ENCODE measurements at regions not wholly inside any gene's neighbourhood (a gene's known extent, or its start where the extent isn't known, plus 50 kb on each side); places are given as distances from the start of the nearest gene placed in this dataset.

DNA sequence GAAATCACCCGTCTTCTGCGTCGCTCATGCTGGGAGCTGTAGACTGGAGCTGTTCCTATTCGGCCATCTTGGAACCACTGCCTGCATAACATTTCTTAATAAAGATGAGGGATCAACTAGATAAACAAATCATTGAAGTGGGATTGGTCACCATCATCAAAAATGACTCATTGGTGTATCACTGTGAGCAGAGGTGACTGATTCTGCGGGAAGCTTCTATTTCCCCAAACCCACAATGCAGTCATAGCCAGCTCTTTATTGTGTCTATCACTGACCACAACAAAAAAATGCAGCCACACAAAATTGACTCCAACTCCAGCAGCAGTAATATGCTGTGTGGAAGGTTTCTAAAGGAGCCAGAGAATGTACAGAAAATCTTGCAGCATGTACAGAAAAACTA is 630.7 kb upstream of the HS6ST1 start:
- H3K4me1 Mint-ChIP-seq, result no peaks in the 10 kb centered on the region
- no peaks in the 10 kb centered on the region for H3K36me3 Mint-ChIP-seq
- H3K4me3 Mint-ChIP-seq, result no peak overlapping the region
- peaks cover 14% of the 10 kb centered on the region for H3K9me3 Mint-ChIP-seq
- no peak for DNase-seq (ENCODE audit: low spot score in 2 of 2)
- no peak for ATAC-seq
- H3K27ac Mint-ChIP-seq, result no peak overlapping the region

DNA sequence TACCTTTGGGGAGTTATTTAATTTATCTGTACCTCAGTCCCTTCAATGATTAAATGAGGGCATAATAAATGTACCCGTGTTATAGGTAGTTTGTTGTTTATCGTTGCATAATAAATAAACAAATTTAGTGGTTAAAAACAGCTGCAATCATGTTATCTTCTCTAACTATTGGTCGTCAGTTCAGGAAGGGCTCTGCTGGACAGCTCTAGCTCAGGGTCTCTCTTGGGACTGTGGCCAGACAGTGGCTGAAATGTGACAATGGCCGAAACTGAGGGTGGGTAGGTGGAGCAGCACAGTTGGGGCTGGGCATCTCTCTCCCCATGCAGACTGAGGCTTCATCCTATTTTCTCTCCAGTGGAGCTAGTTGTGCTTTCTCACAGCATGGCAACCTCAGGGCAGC is 632.1 kb upstream of the HS6ST1 start:
- no peak overlapping the region for H3K27ac Mint-ChIP-seq
- ATAC-seq (no peak), DNase-seq (ENCODE audit: low spot score in 2 of 2) (no peak)
- H3K4me1 Mint-ChIP-seq, result no peaks in the 10 kb centered on the region
- H3K4me3 Mint-ChIP-seq, result no peak overlapping the region
- no peaks in the 10 kb centered on the region for H3K36me3 Mint-ChIP-seq
- peaks cover 19% of the 10 kb centered on the region for H3K9me3 Mint-ChIP-seq

GRCh38 chr2:128958241-128958640 is 639.6 kb upstream of the HS6ST1 start:
- H3K9me3 Mint-ChIP-seq, result peaks cover 11% of the 10 kb centered on the region

DNA sequence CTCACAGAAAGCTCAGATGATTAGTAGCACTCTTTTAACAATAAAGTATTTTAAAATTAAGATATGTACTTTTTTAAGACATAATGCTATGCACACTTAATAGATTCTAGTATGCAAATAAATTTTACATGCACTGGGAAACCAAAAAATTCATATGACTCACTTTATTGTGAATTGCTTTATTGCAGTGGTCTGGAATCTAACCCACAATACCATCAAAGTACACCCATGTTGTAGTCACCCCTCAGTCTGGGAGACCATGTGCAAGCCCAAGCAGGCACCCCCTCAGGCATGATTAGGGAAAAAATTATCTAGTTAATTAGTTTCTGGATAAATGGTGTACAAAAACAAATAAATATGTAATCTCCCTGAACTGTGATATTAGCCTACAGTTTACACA is 649.0 kb upstream of the HS6ST1 start:
- H3K27ac Mint-ChIP-seq, result no peak overlapping the region
- H3K9me3 Mint-ChIP-seq, result peaks cover under 1% of the 10 kb centered on the region
- ATAC-seq (no peak), DNase-seq (ENCODE audit: low spot score in 2 of 2) (no peak)
- no peaks in the 10 kb centered on the region for H3K4me1 Mint-ChIP-seq
- no peak overlapping the region for H3K4me3 Mint-ChIP-seq
- H3K36me3 Mint-ChIP-seq, result no peaks in the 10 kb centered on the region

More at GRCh38 chr2:128958241-128958640, 639.6 kb upstream of the HS6ST1 start:
- H3K4me3 Mint-ChIP-seq, result no peak overlapping the region
- H3K4me1 Mint-ChIP-seq, result no peaks in the 10 kb centered on the region
- no peak for DNase-seq (ENCODE audit: low spot score in 2 of 2)
- no peaks in the 10 kb centered on the region for H3K36me3 Mint-ChIP-seq
- no peak for ATAC-seq
- no peak overlapping the region for H3K27ac Mint-ChIP-seq

- DNase-seq (ENCODE audit: low spot score in 2 of 2) (no peak), ATAC-seq (no peak)
- Mint-ChIP-seq H3K36me3 (no peaks in the 10 kb centered on the region), H3K4me1 (no peaks in the 10 kb centered on the region), H3K27ac (no peak overlapping the region), H3K9me3 (no peaks in the 10 kb centered on the region), H3K4me3 (no peak overlapping the region)
Observed at GRCh38 chr2:128969374-128969773, 650.7 kb upstream of the HS6ST1 start.

DNA sequence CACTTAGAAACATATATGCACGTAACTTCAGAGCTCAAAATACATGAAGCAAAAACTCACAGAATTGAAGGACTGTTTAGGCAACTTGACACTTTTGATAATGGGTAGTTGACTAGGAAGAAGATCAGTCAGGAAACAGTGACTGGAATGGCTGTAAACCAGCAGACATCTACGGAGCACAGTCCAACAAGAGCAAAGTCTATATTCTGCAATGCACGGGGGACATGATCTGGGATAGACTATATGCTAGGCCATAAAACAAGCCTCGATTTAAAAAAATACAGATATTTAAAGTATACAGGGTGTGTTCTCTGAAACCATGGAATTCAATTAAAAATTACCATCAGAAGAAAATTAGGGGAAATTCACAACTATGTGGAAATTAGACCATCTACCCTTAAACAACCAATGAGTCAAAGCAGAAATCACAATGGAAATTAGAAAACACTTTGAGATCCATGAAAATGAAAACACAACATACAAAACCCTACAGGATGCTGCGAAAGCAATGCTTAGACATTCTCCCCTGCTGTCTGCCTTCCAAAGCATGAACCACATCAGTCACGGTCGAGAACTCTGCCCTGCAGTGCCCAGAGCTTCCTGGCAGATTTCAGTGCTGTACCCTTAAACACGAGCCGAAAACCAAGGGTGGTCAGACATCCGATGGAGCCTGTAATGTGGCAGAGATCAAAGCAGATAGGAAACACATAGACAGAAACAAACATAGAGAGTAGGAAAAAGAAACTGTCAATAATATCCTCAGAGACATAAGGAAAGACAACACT is 651.9 kb upstream of the HS6ST1 start:
- ATAC-seq (no peak), DNase-seq (ENCODE audit: low spot score in 2 of 2) (no peak)
- Mint-ChIP-seq H3K27ac (no peak overlapping the region), H3K9me3 (no peaks in the 10 kb centered on the region), H3K4me3 (no peak overlapping the region), H3K36me3 (no peaks in the 10 kb centered on the region), H3K4me1 (no peaks in the 10 kb centered on the region)

- no peak for DNase-seq (ENCODE audit: low spot score in 2 of 2)
- Mint-ChIP-seq H3K4me3 (no peak overlapping the region), H3K27ac (no peak overlapping the region), H3K9me3 (no peaks in the 10 kb centered on the region), H3K4me1 (no peaks in the 10 kb centered on the region), H3K36me3 (no peaks in the 10 kb centered on the region)
- no peak for ATAC-seq
Observed at GRCh38 chr2:128973566-128973965, 654.9 kb upstream of the HS6ST1 start.

GRCh38 chr2:128978212-128978611 is 659.5 kb upstream of the HS6ST1 start:
- Mint-ChIP-seq H3K27ac (no peak overlapping the region), H3K4me1 (no peaks in the 10 kb centered on the region)
- no peak for ATAC-seq

DNA sequence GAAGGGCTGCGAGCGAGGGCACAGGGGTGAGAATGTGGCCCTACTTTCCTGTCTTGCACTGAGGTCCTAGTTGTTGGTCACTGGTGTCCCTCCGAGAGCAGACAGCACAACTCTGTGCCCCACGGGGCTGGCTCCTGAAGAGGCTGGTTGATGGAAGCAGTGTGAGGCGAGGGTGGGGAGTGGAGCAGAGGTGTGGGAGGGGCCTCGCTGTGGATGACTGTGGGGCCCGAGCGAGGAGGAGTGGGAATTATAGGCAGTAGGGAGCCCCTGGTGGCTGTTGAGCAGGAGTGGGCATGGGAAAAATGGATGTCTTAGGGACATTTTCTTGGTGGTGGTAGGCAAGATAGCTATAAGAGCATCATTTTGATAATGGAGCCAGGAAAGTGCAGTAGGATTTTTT is 660.5 kb upstream of the HS6ST1 start:
- Mint-ChIP-seq H3K4me3 (no peak overlapping the region), H3K4me1 (no peaks in the 10 kb centered on the region), H3K36me3 (no peaks in the 10 kb centered on the region), H3K9me3 (no peaks in the 10 kb centered on the region), H3K27ac (no peak overlapping the region)
- no peak for DNase-seq (ENCODE audit: low spot score in 2 of 2)
- ATAC-seq, result no peak

More at GRCh38 chr2:128978212-128978611, 659.5 kb upstream of the HS6ST1 start:
- Mint-ChIP-seq H3K36me3 (no peaks in the 10 kb centered on the region), H3K9me3 (no peaks in the 10 kb centered on the region), H3K4me3 (no peak overlapping the region)
- no peak for DNase-seq (ENCODE audit: low spot score in 2 of 2)

- Mint-ChIP-seq H3K4me1 (no peaks in the 10 kb centered on the region), H3K9me3 (no peaks in the 10 kb centered on the region), H3K27ac (no peak overlapping the region), H3K36me3 (no peaks in the 10 kb centered on the region), H3K4me3 (no peak overlapping the region)
- ATAC-seq (no peak), DNase-seq (ENCODE audit: low spot score in 2 of 2) (no peak)
Observed at GRCh38 chr2:128980475-128980874, 661.8 kb upstream of the HS6ST1 start.

- no peak overlapping the region for H3K4me3 Mint-ChIP-seq
- no peaks in the 10 kb centered on the region for H3K4me1 Mint-ChIP-seq
- no peak for DNase-seq (ENCODE audit: low spot score in 2 of 2)
- no peaks in the 10 kb centered on the region for H3K36me3 Mint-ChIP-seq
- no peaks in the 10 kb centered on the region for H3K9me3 Mint-ChIP-seq
- ATAC-seq, result no peak
- H3K27ac Mint-ChIP-seq, result no peak overlapping the region
Observed at GRCh38 chr2:128981353-128981752, 662.7 kb upstream of the HS6ST1 start.

DNA sequence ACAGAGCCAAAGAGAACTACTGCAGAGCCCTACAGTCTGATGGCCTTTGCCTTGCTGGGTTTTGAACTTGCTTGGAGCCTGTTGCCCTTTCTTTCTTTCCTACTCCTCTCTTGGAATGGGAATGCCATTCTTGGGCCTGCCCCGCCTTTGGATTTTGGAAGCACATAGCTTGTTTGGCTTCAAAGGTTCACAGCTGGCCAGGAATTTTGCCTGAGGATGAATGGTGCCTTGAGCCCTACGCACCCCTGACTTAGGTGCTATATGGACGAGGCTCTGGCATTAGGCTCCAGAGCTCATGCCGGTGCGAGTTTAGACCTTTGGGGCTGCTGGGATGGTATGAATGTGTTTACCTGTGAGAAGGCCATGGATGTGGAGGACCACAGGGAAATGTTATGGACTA is 663.3 kb upstream of the HS6ST1 start:
- H3K4me1 Mint-ChIP-seq, result no peaks in the 10 kb centered on the region
- DNase-seq (ENCODE audit: low spot score in 2 of 2), result no peak
- H3K4me3 Mint-ChIP-seq, result no peak overlapping the region
- H3K27ac Mint-ChIP-seq, result no peak overlapping the region
- no peaks in the 10 kb centered on the region for H3K36me3 Mint-ChIP-seq
- no peak for ATAC-seq
- no peaks in the 10 kb centered on the region for H3K9me3 Mint-ChIP-seq

- DNase-seq (ENCODE audit: low spot score in 2 of 2) (no peak), ATAC-seq (no peak)
- Mint-ChIP-seq H3K4me1 (no peaks in the 10 kb centered on the region), H3K9me3 (no peaks in the 10 kb centered on the region), H3K4me3 (no peak overlapping the region), H3K27ac (no peak overlapping the region), H3K36me3 (no peaks in the 10 kb centered on the region)
Observed at GRCh38 chr2:128982670-128983069, 664.0 kb upstream of the HS6ST1 start.

GRCh38 chr2:128983094-128983493 is 664.4 kb upstream of the HS6ST1 start:
- H3K27ac Mint-ChIP-seq, result no peak overlapping the region

DNA sequence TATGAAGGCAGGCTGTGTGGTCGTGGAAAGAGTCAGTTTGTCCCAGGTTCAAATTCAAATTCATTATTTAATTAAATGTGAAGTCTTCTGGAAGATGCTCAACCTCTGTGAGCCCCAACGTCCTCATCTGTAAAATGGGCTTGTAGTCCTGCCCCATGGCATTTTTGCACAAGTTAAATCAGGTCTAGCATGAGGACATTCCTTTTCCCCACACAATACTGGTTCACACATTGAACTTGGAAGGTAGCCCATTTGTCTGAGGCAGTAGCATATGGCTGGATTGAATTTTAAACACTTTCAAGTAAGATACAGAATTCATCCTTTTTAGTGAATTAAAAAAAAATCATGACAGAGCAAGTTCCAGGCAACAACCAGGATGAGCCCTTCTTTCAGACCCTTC is 665.4 kb upstream of the HS6ST1 start:
- Mint-ChIP-seq H3K36me3 (no peaks in the 10 kb centered on the region), H3K4me3 (no peak overlapping the region), H3K27ac (no peak overlapping the region), H3K9me3 (no peaks in the 10 kb centered on the region), H3K4me1 (no peaks in the 10 kb centered on the region)
- ATAC-seq (no peak), DNase-seq (ENCODE audit: low spot score in 2 of 2) (no peak)

More at GRCh38 chr2:128983094-128983493, 664.4 kb upstream of the HS6ST1 start:
- no peak for ATAC-seq
- no peak overlapping the region for H3K4me3 Mint-ChIP-seq
- no peaks in the 10 kb centered on the region for H3K36me3 Mint-ChIP-seq
- H3K9me3 Mint-ChIP-seq, result no peaks in the 10 kb centered on the region
- H3K4me1 Mint-ChIP-seq, result no peaks in the 10 kb centered on the region
- no peak for DNase-seq (ENCODE audit: low spot score in 2 of 2)

DNA sequence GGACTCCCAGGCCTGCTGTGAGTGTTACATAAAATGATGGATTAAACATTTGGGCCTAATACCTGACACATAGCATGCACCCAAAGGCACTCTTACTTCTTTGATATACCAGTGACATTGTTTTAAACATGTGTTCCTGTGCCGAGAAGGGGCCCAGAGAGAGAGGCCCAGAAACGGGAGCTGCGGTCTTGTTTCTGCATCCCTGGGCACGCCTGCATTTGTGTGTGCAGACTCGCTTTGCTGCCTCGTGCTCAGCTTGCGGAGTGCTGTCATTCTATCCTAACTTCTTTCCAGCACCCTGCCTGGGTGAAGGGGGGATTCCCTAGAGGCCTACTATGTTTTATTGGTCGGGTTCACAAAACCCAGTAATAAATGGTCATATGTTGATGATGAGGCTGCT is 666.2 kb upstream of the HS6ST1 start:
- Mint-ChIP-seq H3K4me1 (no peaks in the 10 kb centered on the region), H3K27ac (no peak overlapping the region), H3K9me3 (no peaks in the 10 kb centered on the region), H3K4me3 (no peak overlapping the region), H3K36me3 (no peaks in the 10 kb centered on the region)
- DNase-seq (ENCODE audit: low spot score in 2 of 2), result no peak
- no peak for ATAC-seq

Measured in stimulated activated effector memory CD8-positive, alpha-beta T cell treated with anti-CD3 and anti-CD28 coated beads, Interleukin-12 subunit alpha, Interleukin-12 subunit beta, amount 100 ng/mL, for 72 hours (primary cell).